Neutrophil (primary cell): ENCODE measurements at regions not wholly inside any gene's neighbourhood (a gene's known extent, or its start where the extent isn't known, plus 50 kb on each side); places are given as distances from the start of the nearest gene placed in this dataset.

ENCODE experiments used
- H3K27ac ChIP-seq: fragments of 200-600 bp; sonication (generic); 2 replicates; pipeline ENCODE4 v1.5.1; 2016; ENCODE audit warnings: mild to moderate bottlenecking, moderate library complexity
- H3K27me3 ChIP-seq: fragments of 200-600 bp; sonication (generic); 2 replicates; pipeline ENCODE4 v1.6.0; 2016; ENCODE audit warnings: mild to moderate bottlenecking
- H3K36me3 ChIP-seq: fragments of 200-600 bp; sonication (generic); 2 replicates; pipeline ENCODE4 v1.5.1; 2017
- H3K4me1 ChIP-seq, 2 experiments: fragments of 200-600 bp in 1 of 2; sonication (generic) in 1 of 2; 1 replicate in 1 of 2; 2 replicates in 1 of 2; pipeline versions ENCODE4 v1.5.1 to v1.6.1; 2013 to 2016; ENCODE audit warnings: low read depth in 1 of 2, low read length in 1 of 2, mild to moderate bottlenecking in 1 of 2, moderate library complexity in 1 of 2; ENCODE audit not compliant: control insufficient read depth in 1 of 2, insufficient read depth in 1 of 2
- H3K4me3 ChIP-seq, 2 experiments: fragments of 200-600 bp in 1 of 2; sonication (generic) in 1 of 2; 1 replicate in 1 of 2; 2 replicates in 1 of 2; pipeline ENCODE4 v1.5.1; 2013 to 2016; ENCODE audit warnings: low read depth in 1 of 2, low read length in 1 of 2, mild to moderate bottlenecking in 1 of 2, moderate library complexity in 1 of 2
- H3K9me3 ChIP-seq: fragments of 200-600 bp; sonication (generic); 2 replicates; pipeline ENCODE4 v1.5.1; 2016
- CTCF ChIP-seq: fragments of 200-600 bp; sonication (generic); IDR thresholded peaks from 2 replicates; pipeline ENCODE4 v1.5.1; 2016; ENCODE audit warnings: antibody characterized with exemption

GRCh38 chr18:40473221-40474029, 1481.6 kb upstream of the PIK3C3 start:
- H3K9me3 ChIP-seq, result no peaks in the 10 kb centered on the region
- no peak overlapping the region for H3K27ac ChIP-seq
- no peak for TF ChIP-seq CTCF
- H3K27me3 ChIP-seq, result no peaks in the 10 kb centered on the region
- H3K4me1 ChIP-seq, result no peaks in the 10 kb centered on the region
- no peaks in the 10 kb centered on the region for H3K36me3 ChIP-seq
- H3K4me3 ChIP-seq, result no peak overlapping the region

- Histone ChIP-seq H3K27me3 (no peaks in the 10 kb centered on the region), H3K4me1 (no peaks in the 10 kb centered on the region)
Measured at GRCh38 chr18:40470723-40471122, 1484.3 kb upstream of the PIK3C3 start.

GRCh38 chr18:40469851-40470250, 1485.2 kb upstream of the PIK3C3 start:
- Histone ChIP-seq H3K27me3 (no peaks in the 10 kb centered on the region), H3K4me3 (no peak overlapping the region), H3K27ac (no peak overlapping the region), H3K36me3 (no peaks in the 10 kb centered on the region), H3K9me3 (no peaks in the 10 kb centered on the region), H3K4me1 (no peaks in the 10 kb centered on the region)
- no peak for TF ChIP-seq CTCF

More at GRCh38 chr18:40470723-40471122, 1484.3 kb upstream of the PIK3C3 start:
- no peak overlapping the region for H3K27ac ChIP-seq
- TF ChIP-seq CTCF, result no peak
- H3K4me3 ChIP-seq, result no peak overlapping the region
- H3K9me3 ChIP-seq, result no peaks in the 10 kb centered on the region
- no peaks in the 10 kb centered on the region for H3K36me3 ChIP-seq

- no peaks in the 10 kb centered on the region for H3K27me3 ChIP-seq
- H3K27ac ChIP-seq, result no peak overlapping the region
- H3K36me3 ChIP-seq, result no peaks in the 10 kb centered on the region
- H3K9me3 ChIP-seq, result no peaks in the 10 kb centered on the region
- TF ChIP-seq CTCF, result no peak
- H3K4me3 ChIP-seq, result no peak overlapping the region
- H3K4me1 ChIP-seq, result no peaks in the 10 kb centered on the region
Measured at GRCh38 chr18:40469316-40469715, 1485.7 kb upstream of the PIK3C3 start.

- no peak overlapping the region for H3K27ac ChIP-seq
- no peaks in the 10 kb centered on the region for H3K27me3 ChIP-seq
- H3K9me3 ChIP-seq, result no peaks in the 10 kb centered on the region
- no peaks in the 10 kb centered on the region for H3K4me1 ChIP-seq
- no peak overlapping the region for H3K4me3 ChIP-seq
- TF ChIP-seq CTCF, result no peak
- no peaks in the 10 kb centered on the region for H3K36me3 ChIP-seq
Measured at GRCh38 chr18:40464032-40464431, 1491.0 kb upstream of the PIK3C3 start.
